GM12874 (cell line): ENCODE measurements at regions not wholly inside any gene's neighbourhood (a gene's known extent, or its start where the extent isn't known, plus 50 kb on each side); places are given as distances from the start of the nearest gene placed in this dataset.

Source experiments
- TF ChIP-seq, protein P1 (sequence below): IDR thresholded peaks from 2 replicates; pipeline ENCODE4 v1.5.1; 2011; ENCODE audit warnings: low read depth, mild to moderate bottlenecking, control low read depth, low read length, moderate library complexity; ENCODE audit not compliant: insufficient read depth

DNA sequence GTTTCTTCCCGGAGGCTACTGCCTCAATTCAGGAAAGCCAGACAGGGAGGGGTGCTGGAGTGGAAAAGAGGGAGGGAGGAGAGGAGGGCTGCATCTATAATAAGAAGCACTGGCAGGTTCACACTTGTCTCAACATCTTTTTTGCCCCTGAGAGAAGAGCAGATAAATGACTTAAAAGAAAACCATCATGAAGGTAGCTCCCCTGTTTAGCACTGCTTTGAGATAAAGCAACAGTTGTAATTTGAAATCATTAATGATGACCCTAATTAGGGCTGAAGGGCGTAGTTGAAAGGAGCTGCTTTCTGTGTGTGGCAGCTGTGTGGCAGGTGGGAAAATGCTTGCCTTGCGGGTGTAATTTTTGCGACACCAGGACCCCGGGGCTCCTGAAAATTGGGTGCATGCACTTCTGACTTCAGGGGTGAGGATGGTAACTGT lies 222.8 kb upstream of the IL12A start:
- TF ChIP-seq, protein P1, sequence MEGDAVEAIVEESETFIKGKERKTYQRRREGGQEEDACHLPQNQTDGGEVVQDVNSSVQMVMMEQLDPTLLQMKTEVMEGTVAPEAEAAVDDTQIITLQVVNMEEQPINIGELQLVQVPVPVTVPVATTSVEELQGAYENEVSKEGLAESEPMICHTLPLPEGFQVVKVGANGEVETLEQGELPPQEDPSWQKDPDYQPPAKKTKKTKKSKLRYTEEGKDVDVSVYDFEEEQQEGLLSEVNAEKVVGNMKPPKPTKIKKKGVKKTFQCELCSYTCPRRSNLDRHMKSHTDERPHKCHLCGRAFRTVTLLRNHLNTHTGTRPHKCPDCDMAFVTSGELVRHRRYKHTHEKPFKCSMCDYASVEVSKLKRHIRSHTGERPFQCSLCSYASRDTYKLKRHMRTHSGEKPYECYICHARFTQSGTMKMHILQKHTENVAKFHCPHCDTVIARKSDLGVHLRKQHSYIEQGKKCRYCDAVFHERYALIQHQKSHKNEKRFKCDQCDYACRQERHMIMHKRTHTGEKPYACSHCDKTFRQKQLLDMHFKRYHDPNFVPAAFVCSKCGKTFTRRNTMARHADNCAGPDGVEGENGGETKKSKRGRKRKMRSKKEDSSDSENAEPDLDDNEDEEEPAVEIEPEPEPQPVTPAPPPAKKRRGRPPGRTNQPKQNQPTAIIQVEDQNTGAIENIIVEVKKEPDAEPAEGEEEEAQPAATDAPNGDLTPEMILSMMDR = no peak

DNA sequence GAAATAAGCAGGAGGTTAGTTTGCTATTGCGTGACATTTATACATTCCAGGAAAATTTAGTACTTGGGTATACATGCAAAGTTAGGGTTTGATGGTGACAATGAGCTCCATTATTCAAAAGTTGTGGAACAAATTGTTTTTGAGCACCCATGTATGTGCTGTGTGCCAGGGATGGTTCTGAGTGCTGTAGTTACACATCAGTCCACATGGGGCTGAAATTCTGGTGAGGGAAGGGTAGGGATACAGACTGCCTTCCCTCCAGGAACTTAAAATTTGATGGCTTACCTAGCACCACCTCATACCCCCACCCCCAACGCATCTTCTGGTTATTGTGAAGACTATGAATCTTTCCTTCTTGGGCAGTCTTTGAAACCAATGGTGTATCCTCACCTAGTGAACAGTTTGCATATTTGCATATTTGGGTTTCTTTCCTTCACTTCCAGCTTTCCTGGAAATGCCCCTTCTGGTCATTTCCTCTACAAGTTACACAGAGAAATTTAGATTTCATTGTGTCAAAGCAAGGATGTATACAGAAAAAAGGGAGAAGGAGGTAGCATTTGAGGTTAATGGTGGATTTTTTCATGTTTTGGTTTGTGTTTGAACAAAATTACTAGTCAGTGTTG lies 222.0 kb upstream of the IL12A start:
- TF ChIP-seq, protein P1 = peak; percentile 26; the same call in 1 of the 2 replicates

DNA sequence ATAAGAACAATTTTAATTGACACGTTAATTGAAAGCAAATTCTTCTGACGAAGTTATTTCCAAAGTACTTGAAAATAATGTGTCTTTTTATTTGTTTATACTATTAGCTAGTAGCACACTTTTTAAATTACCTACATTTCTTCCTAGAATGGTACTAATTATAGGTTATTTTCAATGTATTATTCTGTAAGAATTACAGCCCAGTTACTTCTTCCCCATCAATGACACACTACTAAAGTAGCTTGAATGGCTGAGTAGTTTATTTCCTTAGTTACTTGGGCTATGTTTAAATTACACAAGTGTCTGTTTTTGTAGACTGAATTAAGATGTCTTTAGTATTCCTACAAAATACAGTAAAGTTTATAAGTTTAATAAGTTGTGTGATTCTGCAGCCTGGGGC lies 217.6 kb upstream of the IL12A start:
- TF ChIP-seq, protein P1 = no peak

DNA sequence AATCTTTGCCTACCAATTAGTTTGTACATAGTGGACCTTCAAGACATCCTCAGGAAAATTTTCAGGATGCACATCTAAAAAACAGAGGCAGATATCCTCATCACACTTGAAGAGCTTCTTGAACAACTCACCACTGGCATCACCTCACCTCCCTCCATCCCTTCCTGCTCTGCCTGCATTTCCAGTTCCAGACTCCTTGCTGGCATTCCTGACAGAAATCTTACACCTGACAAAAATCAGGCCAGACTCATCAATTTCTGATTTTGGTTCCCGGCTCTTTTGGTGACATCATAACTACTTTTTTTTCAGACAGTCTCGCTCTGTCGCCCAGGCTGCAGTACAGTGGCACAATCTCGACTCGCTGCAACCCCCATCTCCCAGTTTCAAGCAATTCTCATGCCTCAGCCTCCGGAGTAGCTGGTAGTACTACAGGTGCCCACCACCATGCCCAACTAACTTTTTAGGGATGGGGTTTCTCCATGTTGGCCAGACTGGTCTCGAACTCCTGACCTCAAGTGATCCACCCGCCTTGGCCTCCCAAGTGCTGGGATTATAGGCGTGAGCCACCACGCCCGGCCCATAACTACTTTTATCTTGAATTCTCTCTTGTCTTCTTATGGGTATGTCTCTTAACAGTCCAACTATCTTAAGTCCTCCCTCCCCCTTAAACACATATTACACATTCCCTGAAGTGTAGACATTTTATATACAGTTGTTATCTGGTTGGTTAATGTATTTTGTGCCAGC lies 216.6 kb upstream of the IL12A start:
- TF ChIP-seq, protein P1 = no peak

DNA sequence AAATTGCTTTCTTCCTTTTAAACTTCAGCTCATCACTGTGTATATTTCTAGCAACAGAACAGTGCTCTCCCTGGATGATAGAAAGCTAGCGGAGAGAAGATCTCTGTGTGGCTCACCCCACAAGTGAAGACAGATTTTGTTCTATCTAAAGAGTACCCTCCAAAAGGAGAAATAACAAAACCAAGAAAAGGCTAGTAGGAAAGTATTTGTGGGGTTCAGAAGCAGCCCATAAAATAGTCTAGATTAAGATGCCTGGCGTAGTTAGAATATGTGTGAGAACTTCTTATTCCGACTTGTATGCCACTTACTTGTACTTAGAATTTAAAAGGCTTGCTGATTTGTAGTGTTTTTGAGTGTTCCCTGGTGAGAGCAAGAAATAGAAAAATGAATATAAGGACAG lies 214.9 kb upstream of the IL12A start:
- TF ChIP-seq, protein P1 = no peak

DNA sequence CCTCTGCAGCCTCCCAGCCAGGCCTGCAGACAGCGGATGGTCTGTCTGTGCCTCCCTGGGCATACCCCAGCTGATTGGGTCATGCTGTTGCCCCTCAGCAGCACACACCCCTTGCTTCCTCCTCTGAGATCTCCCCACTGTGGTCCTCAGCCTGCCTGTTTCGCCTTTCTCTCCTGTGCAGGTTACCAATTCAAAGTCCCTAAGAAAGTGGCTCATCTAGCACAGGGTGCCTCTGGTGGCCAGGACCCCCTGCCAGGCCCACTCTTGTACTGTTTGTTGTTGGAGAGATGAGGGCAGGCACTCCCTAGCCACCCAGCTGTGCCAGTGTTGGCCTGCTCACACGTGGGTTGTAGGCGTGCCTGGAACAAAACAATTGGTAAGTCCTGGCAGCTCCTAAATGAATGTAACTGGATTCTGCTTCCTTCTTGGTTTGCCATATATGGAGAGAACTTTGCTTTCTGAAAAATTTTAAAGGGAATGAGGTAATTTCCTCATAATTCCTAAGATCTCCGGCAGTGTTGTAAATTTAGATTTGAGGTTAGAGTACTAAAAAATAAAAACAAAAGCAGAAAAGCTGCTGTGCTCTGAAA lies 213.2 kb upstream of the IL12A start:
- TF ChIP-seq, protein P1 = no peak

DNA sequence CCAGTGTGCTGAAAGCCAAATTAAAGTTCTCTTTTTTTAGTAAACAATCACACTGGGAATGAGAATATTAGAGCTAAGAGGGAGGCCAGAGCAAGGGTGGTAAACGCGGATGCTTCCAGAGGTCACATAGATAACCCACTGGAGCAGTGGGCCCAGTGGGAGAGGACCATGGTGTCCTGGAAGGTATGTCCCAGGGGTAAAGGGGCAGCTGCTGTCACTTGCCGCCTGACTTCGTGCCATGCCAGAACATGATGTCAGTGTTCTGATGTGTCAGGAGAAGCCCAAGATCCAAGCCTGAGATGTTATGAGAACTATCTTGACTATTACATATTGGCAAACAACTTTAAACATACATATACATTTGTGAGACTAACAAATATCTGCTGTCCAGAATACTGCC lies 211.9 kb upstream of the IL12A start:
- TF ChIP-seq, protein P1 = no peak
